ENCODE measurements at regions not wholly inside any gene's neighbourhood (a gene's known extent, or its start where the extent isn't known, plus 50 kb on each side); places are given as distances from the start of the nearest gene placed in this dataset.
A peak's percentile ranks its signal among the peaks of the same experiment; 100 is the strongest.

GRCh38 chr12:75628916-75629315 lies 117.5 kb upstream of the KRR1 start:
- H3K4me1 ChIP-seq (ENCODE audit: control insufficient read depth, insufficient read depth, low read length): peaks cover 5% of the 10 kb centered on the region
- in situ Hi-C loops (cut with MboI; ENCODE audit: low sequenced_read_pairs): no loop called here
- H3K36me3 ChIP-seq (ENCODE audit: control insufficient read depth, insufficient read depth, low read length): no peaks in the 10 kb centered on the region; the same call in 1 of the 2 replicates
- H3K4me2 ChIP-seq (ENCODE audit: low read depth, low read length): peak overlapping the region; percentile 33; the same call in 1 of the 2 replicates
- no peaks in the 10 kb centered on the region for H3K9me1 ChIP-seq (ENCODE audit: insufficient read depth, low read length)
- intact Hi-C loops (cut with micrococcal nuclease): no loop called here
- H3K27ac ChIP-seq (ENCODE audit: insufficient read depth, low read length): peak overlapping the region; percentile 65; the same call in 1 of the 2 replicates
- H4K20me1 ChIP-seq (ENCODE audit: insufficient read depth, low read length): no peaks in the 10 kb centered on the region
- peak overlapping the region; percentile 86 for H3K18ac ChIP-seq (ENCODE audit: low read depth, low read length)
- peak overlapping the region; percentile 4 for H2BK5ac ChIP-seq (ENCODE audit: low read depth, low read length, poor library complexity, severe bottlenecking)
- DNase-seq (no peak), ATAC-seq (ENCODE audit: low read depth) (peak; percentile 32)
- H2BK20ac ChIP-seq (ENCODE audit: low read depth, low read length): peak overlapping the region; percentile 54; the same call in 1 of the 2 replicates
- no peak overlapping the region for H3K56ac ChIP-seq (ENCODE audit: extremely low read depth, insufficient read depth, low read length)
- H4K5ac ChIP-seq (ENCODE audit: low read depth, low read length): peak overlapping the region; percentile 61; the same call in 1 of the 2 replicates
- dilution Hi-C loops (cut with HindIII; ENCODE audit: low sequenced_read_pairs, unreplicated experiment): no loop called here
- no peak overlapping the region for H2AK9ac ChIP-seq (replicated peaks; ENCODE audit: low read depth, low read length, poor library complexity)
- no peaks in the 10 kb centered on the region for H3K79me1 ChIP-seq (ENCODE audit: low read depth in 1 of 2, low read length in 2 of 2)
- H3K4me3 ChIP-seq (ENCODE audit: insufficient read depth, low read depth, low read length): no peak overlapping the region
- no TSS peak for BruUV-seq (replicated peaks)
- H3K4ac ChIP-seq (ENCODE audit: low read depth, low read length): no peak overlapping the region; the same call in 1 of the 2 replicates
- no peak overlapping the region for H3K9ac ChIP-seq (ENCODE audit: low read depth, low read length)
- no peak overlapping the region for H2AFZ ChIP-seq (replicated peaks; ENCODE audit: low read length, poor library complexity)
- H3K9me3 ChIP-seq (ENCODE audit: control insufficient read depth, insufficient read depth, low read length): peaks cover 2% of the 10 kb centered on the region; the same call in 1 of the 2 replicates
- H3K14ac ChIP-seq (replicated peaks; ENCODE audit: low read depth, low read length): no peak overlapping the region
- no peaks in the 10 kb centered on the region for H3K27me3 ChIP-seq (ENCODE audit: control insufficient read depth, insufficient read depth, low read length)
- POLR2A ChIA-PET (ENCODE audit: unreplicated experiment): no interaction called here
- peak overlapping the region; percentile 40; the same call in 1 of the 2 replicates for H2BK120ac ChIP-seq (ENCODE audit: low read depth, low read length)
- H2AK5ac ChIP-seq (ENCODE audit: low read depth, low read length): no peak overlapping the region
- H3K23ac ChIP-seq (ENCODE audit: low read depth, low read length): no peak overlapping the region
- peak overlapping the region; percentile 49; the same call in 1 of the 3 replicates for H2BK15ac ChIP-seq (ENCODE audit: low read depth, low read length)
- peak overlapping the region; percentile 40 to 59; a peak in 2 of 4 replicates for H4K8ac ChIP-seq (ENCODE audit: low read depth in 2 of 2, low read length in 2 of 2)
- CTCF ChIA-PET: no interaction called here
- TF ChIP-seq FOS (IDR thresholded peaks at IDR 0.05; ENCODE audit: low read depth, low read length): no peak
- 0 out of 2 replicates have a peak overlapping the region, but pooled peaks have one; percentile 46 for H4K91ac ChIP-seq (ENCODE audit: insufficient read depth, low read depth, low read length)
